Activated CD4-positive, alpha-beta T cell treated with anti-CD3 and anti-CD28 coated beads, Interleukin-10, Interleukin-2, amounts not matched to agents 100 ng/mL and 50 ng/mL, durations not matched to agents 16 hours and 8 hours (primary cell): ENCODE measurements at regions not wholly inside any gene's neighbourhood (a gene's known extent, or its start where the extent isn't known, plus 50 kb on each side); places are given as distances from the start of the nearest gene placed in this dataset.
"Not testable (repeated sequence)": the region's sequence is repeated elsewhere in the genome, so short reads cannot be mapped to it uniquely, and the experiment has no call there.

ENCODE experiments used
- DNase-seq: peaks from one replicate; pipeline ENCODE4 v3.0.0-alpha.2; 2020

GRCh38 chr3:21017115-21017852 lies 733.7 kb downstream of the ZNF385D start:
- no peak for DNase-seq

GRCh38 chr3:21013566-21013965 lies 737.4 kb downstream of the ZNF385D start:
- no peak for DNase-seq

- no peak for DNase-seq
These were observed 751.3 kb downstream of the ZNF385D start for GRCh38 chr3:20999661-21000060.

- no peak for DNase-seq
These were observed 753.8 kb downstream of the ZNF385D start for GRCh38 chr3:20997183-20997582.

- DNase-seq: no peak
These were observed 760.1 kb downstream of the ZNF385D start for GRCh38 chr3:20990896-20991295.

GRCh38 chr3:20989653-20990052 lies 761.4 kb downstream of the ZNF385D start:
- not testable (repeated sequence) for DNase-seq

GRCh38 chr3:20984594-20985205 lies 766.3 kb downstream of the ZNF385D start:
- no peak for DNase-seq

GRCh38 chr3:20975188-20975651 lies 775.8 kb downstream of the ZNF385D start:
- no peak for DNase-seq

- no peak for DNase-seq
These were observed 776.6 kb downstream of the ZNF385D start for GRCh38 chr3:20974396-20974795.

GRCh38 chr3:20970807-20971206 lies 780.2 kb downstream of the ZNF385D start:
- not testable (repeated sequence) for DNase-seq

GRCh38 chr3:20967485-20967884 lies 781.5 kb upstream of the SGO1 start:
- not testable (repeated sequence) for DNase-seq

- DNase-seq: no peak
These were observed 772.2 kb upstream of the SGO1 start for GRCh38 chr3:20958161-20958560.

GRCh38 chr3:20945892-20946291 lies 759.9 kb upstream of the SGO1 start:
- DNase-seq: no peak

GRCh38 chr3:20935791-20936190 lies 749.8 kb upstream of the SGO1 start:
- no peak for DNase-seq

- no peak for DNase-seq
These were observed 745.8 kb upstream of the SGO1 start for GRCh38 chr3:20931834-20932233.

- DNase-seq: no peak
These were observed 744.0 kb upstream of the SGO1 start for GRCh38 chr3:20930034-20930433.

GRCh38 chr3:20924646-20925385 lies 738.8 kb upstream of the SGO1 start:
- DNase-seq: no peak

GRCh38 chr3:20921112-20921511 lies 735.1 kb upstream of the SGO1 start:
- DNase-seq: not testable (repeated sequence)

- no peak for DNase-seq
These were observed 731.1 kb upstream of the SGO1 start for GRCh38 chr3:20916951-20917606.

- DNase-seq: no peak
These were observed 728.3 kb upstream of the SGO1 start for GRCh38 chr3:20914310-20914709.

- DNase-seq: no peak
These were observed 726.4 kb upstream of the SGO1 start for GRCh38 chr3:20912406-20912805.

GRCh38 chr3:20909511-20909910 lies 723.5 kb upstream of the SGO1 start:
- DNase-seq: no peak

GRCh38 chr3:20905210-20905805 lies 719.3 kb upstream of the SGO1 start:
- DNase-seq: no peak
